ENCODE measurements at regions not wholly inside any gene's neighbourhood (a gene's known extent, or its start where the extent isn't known, plus 50 kb on each side); places are given as distances from the start of the nearest gene placed in this dataset.

GRCh38 chr16:25628766-25629165, 63.0 kb upstream of the HS3ST4 start:
- TF ChIP-seq CTCF (conservative IDR thresholded peaks at IDR 0.05; ENCODE audit: low read depth, low read length), result no peak
- TF ChIP-seq EZH2 (IDR thresholded peaks at IDR 0.05; ENCODE audit: borderline replicate concordance, low read depth, low read length, poor library complexity, severe bottlenecking), result no peak
